Activated CD4-positive, CD25-positive, alpha-beta regulatory T cell treated with anti-CD3 and anti-CD28 coated beads, Interleukin-2, amount 50 U/mL, for 16 hours (primary cell): ENCODE measurements at regions not wholly inside any gene's neighbourhood (a gene's known extent, or its start where the extent isn't known, plus 50 kb on each side); places are given as distances from the start of the nearest gene placed in this dataset.
"Not testable (repeated sequence)": the region's sequence is repeated elsewhere in the genome, so short reads cannot be mapped to it uniquely, and the experiment has no call there.

ENCODE experiments used
- DNase-seq: peaks from one replicate; pipeline ENCODE4 v3.0.0-alpha.2; 2020; ENCODE audit warnings: low read depth, low spot score

- DNase-seq, result no peak
Observed at GRCh38 chr20:56689318-56689717, 60.2 kb downstream of the TFAP2C start.

GRCh38 chr20:56689852-56690485 lies 60.9 kb downstream of the TFAP2C start:
- no peak for DNase-seq

GRCh38 chr20:56690531-56691175 lies 61.5 kb downstream of the TFAP2C start:
- no peak for DNase-seq

GRCh38 chr20:56691325-56691998 lies 62.4 kb downstream of the TFAP2C start:
- DNase-seq, result no peak

GRCh38 chr20:56693217-56693616 lies 64.1 kb downstream of the TFAP2C start:
- no peak for DNase-seq

- DNase-seq, result no peak
Observed at GRCh38 chr20:56697476-56697875, 68.4 kb downstream of the TFAP2C start.

GRCh38 chr20:56698297-56698696 lies 69.2 kb downstream of the TFAP2C start:
- no peak for DNase-seq

- no peak for DNase-seq
Observed at GRCh38 chr20:56698749-56699148, 69.6 kb downstream of the TFAP2C start.

GRCh38 chr20:56702931-56703840 lies 74.1 kb downstream of the TFAP2C start:
- DNase-seq, result no peak

- DNase-seq, result no peak
Observed at GRCh38 chr20:56706867-56707360, 77.8 kb downstream of the TFAP2C start.

- no peak for DNase-seq
Observed at GRCh38 chr20:56708991-56709390, 79.9 kb downstream of the TFAP2C start.

- no peak for DNase-seq
Observed at GRCh38 chr20:56710125-56710524, 81.0 kb downstream of the TFAP2C start.

- not testable (repeated sequence) for DNase-seq
Observed at GRCh38 chr20:56710577-56710976, 81.5 kb downstream of the TFAP2C start.

GRCh38 chr20:56711018-56711417 lies 81.9 kb downstream of the TFAP2C start:
- DNase-seq, result no peak

- no peak for DNase-seq
Observed at GRCh38 chr20:56715309-56715708, 86.2 kb downstream of the TFAP2C start.

- DNase-seq, result no peak
Observed at GRCh38 chr20:56715902-56716519, 86.9 kb downstream of the TFAP2C start.

- no peak for DNase-seq
Observed at GRCh38 chr20:56716806-56717205, 87.7 kb downstream of the TFAP2C start.

- no peak for DNase-seq
Observed at GRCh38 chr20:56718816-56719215, 89.7 kb downstream of the TFAP2C start.

- no peak for DNase-seq
Observed at GRCh38 chr20:56720620-56721213, 91.6 kb downstream of the TFAP2C start.

GRCh38 chr20:56722042-56722441 lies 92.9 kb downstream of the TFAP2C start:
- DNase-seq, result no peak

- DNase-seq, result no peak
Observed at GRCh38 chr20:56723331-56723730, 94.2 kb downstream of the TFAP2C start.
